ENCODE measurements at regions not wholly inside any gene's neighbourhood (a gene's known extent, or its start where the extent isn't known, plus 50 kb on each side); places are given as distances from the start of the nearest gene placed in this dataset.

GRCh38 chr3:166879661-166880060, 500.4 kb downstream of the ZBBX start:
- TF ChIP-seq CTCF (IDR thresholded peaks at IDR 0.05 in 4 of 5, conservative IDR thresholded peaks at IDR 0.05 in 1 of 5) (no peak), POLR2A (IDR thresholded peaks at IDR 0.05) (no peak)

All from gastrocnemius medialis (tissue), 4 donors.